ENCODE measurements at regions not wholly inside any gene's neighbourhood (a gene's known extent, or its start where the extent isn't known, plus 50 kb on each side); places are given as distances from the start of the nearest gene placed in this dataset.
A peak's percentile ranks its signal among the peaks of the same experiment; 100 is the strongest.

DNA sequence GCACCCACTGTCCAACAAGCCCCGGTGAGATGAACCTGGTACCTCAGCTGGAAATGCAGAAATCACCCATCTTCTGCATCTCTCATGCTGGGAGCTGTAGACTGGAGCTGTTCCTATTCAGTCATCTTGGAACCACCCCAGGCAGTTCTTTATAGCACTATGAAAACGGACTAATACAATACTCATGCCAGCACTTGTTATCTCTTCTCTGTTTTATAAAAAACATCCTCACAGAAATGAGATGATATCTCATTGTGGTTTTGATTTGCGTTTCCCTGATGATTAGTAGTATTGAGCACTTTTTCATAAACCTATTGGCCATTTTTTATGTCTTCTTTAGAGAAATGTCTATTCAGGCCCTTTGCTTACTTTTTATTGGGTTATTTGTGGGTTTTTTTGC lies 156.2 kb upstream of the ARPP21 start:
- no peak overlapping the region for H3K27ac ChIP-seq
- no peak for TF ChIP-seq CTCF (IDR thresholded peaks at IDR 0.05; ENCODE audit: low read depth, low read length)
- H3K27me3 ChIP-seq: no peaks in the 10 kb centered on the region
- no peaks in the 10 kb centered on the region for H3K36me3 ChIP-seq
- no peak for DNase-seq (ENCODE audit: low read depth in 1 of 2, low spot score in 1 of 2)
- H3K4me3 ChIP-seq: no peak overlapping the region
- H3K9me3 ChIP-seq (ENCODE audit: low read depth): no peaks in the 10 kb centered on the region
- peaks cover 35% of the 10 kb centered on the region for H3K4me1 ChIP-seq (ENCODE audit: low read depth)

DNA sequence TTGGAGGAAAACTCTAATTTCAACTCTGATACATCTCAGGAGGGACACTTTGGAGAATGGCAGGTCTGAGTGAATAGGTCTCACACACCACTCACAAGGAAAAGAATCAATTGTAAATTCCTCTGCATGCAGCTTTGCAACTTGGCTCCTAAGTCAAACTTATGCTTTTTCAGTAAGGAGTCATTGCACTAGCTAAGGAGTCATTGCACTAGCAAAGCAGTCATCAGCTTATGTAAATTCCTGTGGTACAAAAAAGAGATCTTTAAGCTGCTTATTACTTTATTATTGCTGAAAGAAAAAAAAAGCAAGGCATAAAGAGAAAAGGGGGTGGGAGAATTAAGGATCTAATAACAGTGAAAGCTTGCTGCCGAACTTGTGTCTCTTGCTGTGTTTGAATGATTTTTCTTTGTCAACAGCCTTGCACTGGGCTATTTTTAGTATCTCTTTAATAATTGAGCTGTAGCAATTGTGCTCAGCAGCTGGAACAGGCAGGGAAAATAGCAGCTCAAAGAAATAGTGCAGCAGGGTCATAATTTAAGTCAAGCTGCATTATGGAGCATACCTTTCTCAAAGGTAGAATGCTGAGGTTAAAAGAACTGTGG lies 154.3 kb upstream of the ARPP21 start:
- no peaks in the 10 kb centered on the region for H3K27me3 ChIP-seq
- H3K4me3 ChIP-seq: peak overlapping the region; percentile 2
- peaks cover 35% of the 10 kb centered on the region for H3K4me1 ChIP-seq (ENCODE audit: low read depth)
- DNase-seq (ENCODE audit: low read depth in 1 of 2, low spot score in 1 of 2): peak in 1 of 2 donors; percentile 11
- no peaks in the 10 kb centered on the region for H3K9me3 ChIP-seq (ENCODE audit: low read depth)
- TF ChIP-seq CTCF (IDR thresholded peaks at IDR 0.05; ENCODE audit: low read depth, low read length): no peak
- peak overlapping the region; percentile 19 for H3K27ac ChIP-seq
- H3K36me3 ChIP-seq: no peaks in the 10 kb centered on the region

DNA sequence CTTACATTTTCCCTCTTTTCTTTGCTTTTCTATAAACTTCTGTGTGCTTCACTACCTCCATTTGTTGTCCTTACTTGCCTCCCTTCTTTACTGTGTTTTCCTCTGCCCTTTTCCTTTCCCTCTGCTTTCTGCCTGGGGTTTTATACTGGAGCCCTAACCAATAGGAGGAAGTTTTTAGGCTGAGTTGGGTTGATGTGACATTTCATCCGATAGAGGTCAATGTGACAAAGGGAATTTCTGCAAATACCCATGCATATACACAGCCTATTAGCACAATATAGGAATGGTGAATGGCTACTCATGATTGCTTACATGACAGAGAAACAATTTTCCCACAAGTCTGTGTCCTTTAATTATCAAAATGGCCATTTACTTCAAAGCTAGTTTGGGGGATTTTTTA lies 153.0 kb upstream of the ARPP21 start:
- Histone ChIP-seq H3K4me3 (no peak overlapping the region), H3K27me3 (no peaks in the 10 kb centered on the region), H3K27ac (no peak overlapping the region), H3K4me1 (ENCODE audit: low read depth) (peaks cover 35% of the 10 kb centered on the region), H3K36me3 (no peaks in the 10 kb centered on the region), H3K9me3 (ENCODE audit: low read depth) (no peaks in the 10 kb centered on the region)
- DNase-seq (ENCODE audit: low read depth in 1 of 2, low spot score in 1 of 2): no peak
- no peak for TF ChIP-seq CTCF (IDR thresholded peaks at IDR 0.05; ENCODE audit: low read depth, low read length)

DNA sequence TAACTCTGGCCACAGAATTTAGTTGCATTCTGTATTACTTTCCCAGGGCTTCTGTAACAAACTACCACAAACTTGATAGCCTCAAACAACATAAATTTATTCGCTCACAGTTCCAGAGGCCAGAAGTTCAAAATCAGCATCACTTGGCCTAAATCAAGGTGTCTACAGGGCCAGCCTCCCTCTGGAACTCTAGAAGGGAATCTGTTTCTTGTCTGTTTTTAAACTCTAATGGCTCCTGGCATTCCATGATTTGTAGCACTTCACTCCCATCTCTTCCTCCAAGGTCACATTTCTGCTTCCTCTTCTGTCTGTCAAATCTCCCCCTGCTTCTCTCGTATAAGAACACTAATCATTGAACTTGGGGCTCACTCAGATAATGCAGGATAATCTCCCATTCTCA lies 151.9 kb upstream of the ARPP21 start:
- H3K4me1 ChIP-seq (ENCODE audit: low read depth): peaks cover 35% of the 10 kb centered on the region
- H3K4me3 ChIP-seq: no peak overlapping the region
- peak overlapping the region; percentile 20 for H3K27ac ChIP-seq
- H3K27me3 ChIP-seq: no peaks in the 10 kb centered on the region
- H3K36me3 ChIP-seq: no peaks in the 10 kb centered on the region
- no peaks in the 10 kb centered on the region for H3K9me3 ChIP-seq (ENCODE audit: low read depth)
- TF ChIP-seq CTCF (IDR thresholded peaks at IDR 0.05; ENCODE audit: low read depth, low read length): no peak
- peak in 1 of 2 donors; percentile 53 for DNase-seq (ENCODE audit: low read depth in 1 of 2, low spot score in 1 of 2)

DNA sequence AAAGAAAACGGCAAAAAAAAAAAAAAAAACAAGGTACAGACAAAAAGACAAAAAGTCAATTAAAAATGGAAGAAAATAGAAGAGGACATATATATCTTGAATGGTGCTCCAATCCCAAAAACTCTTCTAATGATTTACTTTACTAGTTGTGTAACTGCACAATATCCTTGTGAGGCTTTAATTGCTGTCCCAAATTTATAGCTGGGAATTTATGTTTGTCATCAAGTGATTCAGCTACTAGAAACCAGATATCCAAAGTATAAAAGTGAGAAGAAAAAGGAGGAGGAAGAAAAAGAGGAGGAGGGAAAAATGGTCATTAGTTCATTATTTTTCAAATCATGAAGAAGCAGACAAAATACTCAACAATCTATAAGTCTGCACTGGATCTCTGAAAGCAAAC lies 150.8 kb upstream of the ARPP21 start:
- H3K27me3 ChIP-seq: no peaks in the 10 kb centered on the region
- TF ChIP-seq CTCF (IDR thresholded peaks at IDR 0.05; ENCODE audit: low read depth, low read length): no peak
- no peak for DNase-seq (ENCODE audit: low read depth in 1 of 2, low spot score in 1 of 2)
- H3K4me3 ChIP-seq: no peak overlapping the region
- H3K27ac ChIP-seq: no peak overlapping the region
- H3K9me3 ChIP-seq (ENCODE audit: low read depth): no peaks in the 10 kb centered on the region
- H3K36me3 ChIP-seq: no peaks in the 10 kb centered on the region
- H3K4me1 ChIP-seq (ENCODE audit: low read depth): peaks cover 35% of the 10 kb centered on the region

All from cardiac muscle cell (in vitro differentiated cells and primary cell).